ENCODE measurements at regions not wholly inside any gene's neighbourhood (a gene's known extent, or its start where the extent isn't known, plus 50 kb on each side); places are given as distances from the start of the nearest gene placed in this dataset.
A peak's percentile ranks its signal among the peaks of the same experiment; 100 is the strongest.

DNA sequence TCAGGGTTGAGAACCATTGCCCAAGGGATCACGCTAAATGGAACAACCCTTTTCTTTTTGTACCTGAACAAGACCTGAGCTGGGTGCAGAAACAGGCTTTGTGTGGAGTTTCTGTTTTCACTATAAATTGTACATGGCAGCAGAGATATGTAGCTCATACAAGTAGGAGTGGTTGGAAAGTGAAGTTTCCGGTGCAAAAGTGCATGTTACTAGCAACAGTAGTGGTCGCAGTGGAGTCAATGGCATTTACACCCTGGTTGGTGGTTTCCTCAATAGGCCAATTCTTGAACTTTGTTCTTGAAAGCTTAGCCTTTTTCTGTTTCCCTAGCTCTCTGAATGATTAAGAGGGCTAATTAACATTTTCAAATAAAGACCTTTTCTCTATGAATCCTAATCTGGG lies 170.7 kb downstream of the NEBL start:
- DNase-seq = no peak

GRCh38 chr10:20714979-20715378 lies 182.1 kb downstream of the NEBL start:
- no peak for DNase-seq

DNA sequence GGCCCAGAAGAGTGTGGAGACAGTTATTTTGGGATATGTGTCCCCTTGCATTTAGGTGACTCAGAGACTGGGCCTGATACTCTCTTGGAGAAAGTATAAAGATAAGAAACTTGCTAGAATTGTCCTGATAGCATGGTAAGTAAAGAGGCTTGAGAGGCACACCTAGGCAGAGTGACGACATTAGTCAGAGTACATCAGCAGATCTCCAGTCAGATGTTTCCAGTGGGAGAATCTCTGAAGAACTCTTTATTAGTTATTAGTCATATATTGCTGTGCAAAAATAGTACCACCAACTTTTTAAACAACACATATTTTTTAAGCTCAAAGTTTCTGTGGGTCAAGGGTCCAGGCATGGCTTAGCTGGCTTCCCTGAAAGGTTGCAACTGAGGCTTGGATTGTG lies 182.6 kb downstream of the NEBL start:
- no peak for DNase-seq

DNA sequence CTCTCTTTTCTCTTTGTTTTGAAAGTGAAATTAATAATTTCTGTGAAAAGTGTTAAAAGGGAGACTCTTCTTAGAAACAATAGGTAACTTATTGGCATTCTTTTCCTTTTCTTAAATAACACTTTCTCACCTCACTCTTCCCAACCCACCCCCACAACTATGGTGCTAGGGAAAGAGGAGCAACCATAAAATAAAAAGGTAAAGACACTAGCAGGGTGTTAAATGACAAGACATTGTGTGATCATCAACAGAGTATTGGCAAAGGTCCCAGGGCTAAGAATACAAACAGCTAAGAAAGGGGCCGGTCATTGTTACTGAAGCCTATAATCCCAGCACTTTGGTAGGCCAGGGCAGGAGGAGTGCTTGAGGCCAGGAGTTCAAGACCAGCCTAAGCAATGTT lies 183.7 kb downstream of the NEBL start:
- no peak for DNase-seq

- no peak for DNase-seq
Observed at GRCh38 chr10:20712774-20713173, 184.3 kb downstream of the NEBL start.

GRCh38 chr10:20709708-20710107 lies 187.4 kb downstream of the NEBL start:
- DNase-seq = no peak

- DNase-seq = no peak
Observed at GRCh38 chr10:20708305-20708704, 188.8 kb downstream of the NEBL start.

- DNase-seq = no peak
Observed at GRCh38 chr10:20707251-20707650, 189.9 kb downstream of the NEBL start.

GRCh38 chr10:20698837-20699236 lies 198.3 kb downstream of the NEBL start:
- DNase-seq = peak; percentile 16

DNA sequence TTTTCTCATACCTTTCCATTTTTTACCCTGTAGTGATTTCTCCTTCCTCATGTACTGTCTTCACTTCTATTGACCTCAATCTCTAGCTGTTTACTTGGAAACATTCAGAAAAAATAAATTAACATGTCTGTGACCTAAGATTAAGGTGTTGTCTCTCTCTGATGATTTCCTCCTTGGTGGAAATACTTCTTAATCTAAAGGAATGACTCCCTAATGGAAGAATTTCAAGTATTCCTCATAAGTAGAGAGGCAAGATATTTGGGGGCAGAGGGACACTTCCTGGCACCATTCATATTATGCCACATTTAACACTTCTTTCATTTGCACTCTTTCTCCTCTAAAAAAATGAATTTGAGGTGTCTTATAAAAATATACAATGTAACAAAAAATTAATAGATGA lies 202.8 kb downstream of the NEBL start:
- DNase-seq = no peak

- no peak for DNase-seq
Observed at GRCh38 chr10:20688797-20689544, 208.1 kb downstream of the NEBL start.

GRCh38 chr10:20686015-20686635 lies 211.0 kb downstream of the NEBL start:
- DNase-seq = no peak

DNA sequence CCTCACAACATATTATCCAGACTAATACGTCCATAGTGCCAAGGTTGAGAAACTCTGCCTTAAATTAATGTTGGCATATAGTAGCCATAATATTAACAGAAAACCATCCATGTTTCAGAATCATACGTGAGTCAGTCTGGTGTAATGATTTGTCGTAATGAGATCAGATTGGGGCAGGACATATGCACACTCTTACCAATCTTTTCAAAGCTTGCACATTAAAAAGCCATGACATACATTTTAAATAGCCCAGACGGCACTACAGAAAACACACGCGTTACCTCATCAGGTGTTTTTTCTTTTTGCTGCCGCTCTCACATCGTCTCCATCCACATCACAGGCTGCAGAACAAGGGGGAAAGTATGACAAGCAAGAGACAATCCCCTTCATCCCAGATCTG lies 211.6 kb downstream of the NEBL start:
- DNase-seq = no peak

DNA sequence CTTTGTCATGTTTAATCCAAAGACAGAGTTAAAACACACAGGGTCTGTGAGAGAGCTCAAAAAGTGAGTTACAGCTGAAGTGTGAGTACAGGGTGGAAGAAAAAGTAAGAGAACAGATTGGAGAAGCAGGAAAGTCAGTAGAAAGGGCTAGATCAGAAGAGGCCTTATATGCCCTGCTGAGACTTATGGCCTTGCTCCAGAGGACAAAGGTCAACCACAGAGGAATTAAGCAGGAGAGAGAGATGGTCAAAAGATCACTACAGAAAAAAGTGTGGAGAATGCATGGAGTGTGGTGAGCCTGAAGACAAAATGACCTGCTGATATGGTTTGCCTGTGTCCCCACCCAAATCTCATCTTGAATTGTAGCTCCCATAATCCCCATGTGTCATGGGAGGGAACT lies 213.8 kb downstream of the NEBL start:
- DNase-seq = no peak

- DNase-seq = no peak
Observed at GRCh38 chr10:20682782-20683181, 214.3 kb downstream of the NEBL start.

DNA sequence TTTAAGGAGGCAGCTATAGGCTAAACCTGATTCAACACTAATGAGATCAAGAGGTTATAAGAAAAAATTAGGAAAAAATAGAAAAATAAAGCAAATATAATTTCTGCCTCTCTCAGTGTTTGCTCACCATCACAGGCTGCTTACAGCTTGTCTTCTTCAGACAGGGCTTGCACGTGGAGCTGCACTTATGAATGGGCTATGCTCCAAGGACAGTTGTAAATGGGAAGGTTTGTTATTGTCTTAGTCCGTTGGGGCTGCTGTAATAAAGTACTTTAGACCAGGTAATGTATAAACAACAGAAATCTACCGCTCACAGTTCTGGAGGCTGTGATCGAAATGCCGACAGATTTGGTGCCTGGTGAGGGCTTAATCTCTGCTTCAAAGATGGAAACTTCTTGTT lies 219.8 kb downstream of the NEBL start:
- no peak for DNase-seq

GRCh38 chr10:20674926-20675325 lies 222.2 kb downstream of the NEBL start:
- DNase-seq = peak; percentile 26

DNA sequence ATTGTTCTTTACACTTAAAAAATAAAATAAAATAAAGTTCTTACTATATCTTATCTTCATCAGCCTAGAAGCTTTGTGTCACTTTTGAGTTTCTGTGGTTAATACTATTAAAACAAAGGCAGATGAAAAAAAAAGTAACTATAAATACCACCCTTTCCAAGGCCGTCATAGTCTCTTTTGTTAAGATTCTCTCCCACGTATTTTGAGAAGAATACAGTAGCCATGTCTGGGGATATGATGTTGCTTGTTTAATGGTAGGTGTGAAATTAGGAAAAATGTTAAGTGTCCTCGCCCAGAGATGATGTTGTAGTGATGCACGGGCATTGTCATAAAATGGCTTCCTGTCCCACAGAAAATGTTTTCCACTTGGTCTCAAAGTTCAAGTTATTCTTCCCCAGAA lies 223.9 kb downstream of the NEBL start:
- DNase-seq = no peak

GRCh38 chr10:20672741-20673140 lies 224.4 kb downstream of the NEBL start:
- DNase-seq = peak; percentile 51

DNA sequence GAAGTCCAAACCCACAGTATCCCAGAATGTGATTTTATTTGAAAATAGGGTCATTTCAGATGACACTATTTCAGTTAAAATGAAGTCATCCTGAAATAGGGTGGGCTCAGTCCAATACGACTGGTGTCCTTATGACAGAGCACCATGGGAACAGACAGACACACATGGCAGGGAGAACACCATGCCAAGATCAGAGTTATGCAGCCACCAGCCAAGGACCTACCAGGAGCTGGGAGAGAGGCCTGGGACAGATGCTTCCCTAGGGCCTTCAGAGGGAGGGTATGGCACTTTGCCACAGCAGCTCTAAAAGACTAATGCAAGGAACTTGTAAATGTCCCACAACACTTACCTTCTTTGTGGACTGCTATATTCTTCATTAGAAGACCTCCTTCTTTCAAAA lies 226.5 kb downstream of the NEBL start:
- DNase-seq = peak; percentile 23

DNA sequence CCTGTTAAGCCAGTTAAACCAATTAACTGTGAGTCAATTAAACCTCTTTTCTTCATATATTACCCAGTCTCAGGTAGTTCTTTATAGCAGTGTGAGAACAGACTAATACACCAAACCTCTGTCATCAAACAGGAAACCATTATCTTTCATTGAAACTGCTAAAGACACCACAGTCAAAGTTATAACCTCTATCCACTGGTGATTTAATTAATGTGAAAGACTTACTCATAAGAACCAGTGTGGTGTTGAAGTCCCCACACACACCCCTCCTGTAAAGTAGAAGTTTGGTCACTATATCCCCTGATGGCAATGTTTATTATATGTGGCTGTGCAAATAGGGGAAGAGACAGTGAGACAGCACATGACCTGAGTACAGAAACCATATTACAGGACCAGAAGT lies 228.1 kb downstream of the NEBL start:
- DNase-seq = no peak

DNA sequence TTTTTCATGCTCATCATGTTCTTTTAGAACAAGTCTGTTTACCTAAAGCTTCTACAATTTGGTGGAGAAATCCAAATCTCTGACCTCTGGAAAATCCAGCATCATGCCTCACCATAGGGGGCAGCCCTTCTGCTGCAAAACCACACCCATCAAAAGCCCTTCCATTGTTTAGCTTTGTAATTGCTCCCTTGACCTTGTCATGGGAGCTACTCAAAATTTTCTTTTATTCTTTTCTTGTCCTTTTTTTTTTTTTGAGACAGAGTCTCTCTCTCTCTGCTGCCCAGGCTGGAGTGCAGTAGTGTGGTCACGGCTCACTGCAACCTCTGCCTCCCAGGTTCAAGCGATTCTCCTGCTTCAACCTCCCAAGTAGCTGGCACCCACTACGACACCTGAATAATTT lies 234.4 kb downstream of the NEBL start:
- DNase-seq = no peak

DNA sequence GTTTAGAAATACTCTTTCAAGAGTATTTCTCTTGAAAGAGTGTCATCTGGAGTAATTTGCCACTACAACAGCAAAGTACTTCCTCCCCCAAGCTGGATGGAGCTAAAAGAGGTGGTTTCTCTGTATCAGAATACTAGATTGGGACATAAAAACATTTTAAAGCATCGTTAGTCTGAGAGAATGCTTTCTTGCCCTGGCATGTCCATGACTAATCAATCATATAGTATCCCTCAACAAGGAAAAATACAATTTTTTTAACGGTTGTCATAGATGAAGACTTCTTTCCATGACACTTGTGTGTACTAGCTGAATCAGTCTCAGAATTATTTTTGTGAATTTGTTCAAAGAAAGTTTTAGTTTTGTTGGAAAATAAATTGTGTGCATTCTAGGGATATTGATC lies 237.9 kb downstream of the NEBL start:
- no peak for DNase-seq

- DNase-seq = no peak
Observed at GRCh38 chr10:20658158-20658557, 239.0 kb downstream of the NEBL start.

Measured in skin of body (tissue), 1 donor.